ENCODE measurements at regions not wholly inside any gene's neighbourhood (a gene's known extent, or its start where the extent isn't known, plus 50 kb on each side); places are given as distances from the start of the nearest gene placed in this dataset.

- Histone ChIP-seq H3K27me3 (ENCODE audit: control insufficient read depth, insufficient read depth, low read length) (no peaks in the 10 kb centered on the region), H3K4me3 (ENCODE audit: low read depth, low read length) (no peak overlapping the region), H3K36me3 (ENCODE audit: control insufficient read depth, insufficient read depth, low read length) (no peaks in the 10 kb centered on the region)
- DNase-seq (ENCODE audit: low read depth), result no peak
- FAIRE-seq, result no peak
- TF ChIP-seq CTCF (IDR thresholded peaks at IDR 0.05; ENCODE audit: insufficient read depth, low read length, severe bottlenecking), result no peak
These were observed 195.5 kb downstream of the ETS1 start for GRCh38 chr11:128391811-128392210.

DNA sequence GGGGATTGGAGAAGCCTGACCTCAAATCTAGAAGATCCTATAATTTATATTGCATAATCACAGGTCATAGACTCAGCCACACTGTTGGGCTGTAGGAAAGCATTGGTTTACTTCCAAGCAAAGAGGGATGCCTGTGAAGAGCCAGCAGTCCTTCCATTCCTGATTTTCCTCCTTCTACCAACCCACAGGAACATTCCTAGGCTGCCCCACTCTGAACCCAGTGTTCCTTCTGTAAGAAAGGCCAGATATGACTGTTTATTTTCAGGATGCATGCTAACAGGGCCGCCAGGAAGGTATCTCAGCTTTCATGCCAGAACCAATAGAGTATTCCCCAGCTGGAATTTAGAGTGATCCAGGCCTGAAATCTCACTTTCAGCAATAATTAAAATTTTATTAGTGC, 197.1 kb downstream of the ETS1 start:
- no peaks in the 10 kb centered on the region for H3K27me3 ChIP-seq (ENCODE audit: control insufficient read depth, insufficient read depth, low read length)
- no peak overlapping the region for H3K4me3 ChIP-seq (ENCODE audit: low read depth, low read length)
- TF ChIP-seq CTCF (IDR thresholded peaks at IDR 0.05; ENCODE audit: insufficient read depth, low read length, severe bottlenecking), result no peak
- FAIRE-seq (no peak), DNase-seq (ENCODE audit: low read depth) (no peak)
- no peaks in the 10 kb centered on the region for H3K36me3 ChIP-seq (ENCODE audit: control insufficient read depth, insufficient read depth, low read length)

GRCh38 chr11:128389461-128389976, 197.8 kb downstream of the ETS1 start:
- no peak for DNase-seq (ENCODE audit: low read depth)
- Histone ChIP-seq H3K36me3 (ENCODE audit: control insufficient read depth, insufficient read depth, low read length) (no peaks in the 10 kb centered on the region), H3K27me3 (ENCODE audit: control insufficient read depth, insufficient read depth, low read length) (no peaks in the 10 kb centered on the region), H3K4me3 (ENCODE audit: low read depth, low read length) (no peak overlapping the region)
- TF ChIP-seq CTCF (IDR thresholded peaks at IDR 0.05; ENCODE audit: insufficient read depth, low read length, severe bottlenecking), result no peak
- FAIRE-seq, result no peak

DNA sequence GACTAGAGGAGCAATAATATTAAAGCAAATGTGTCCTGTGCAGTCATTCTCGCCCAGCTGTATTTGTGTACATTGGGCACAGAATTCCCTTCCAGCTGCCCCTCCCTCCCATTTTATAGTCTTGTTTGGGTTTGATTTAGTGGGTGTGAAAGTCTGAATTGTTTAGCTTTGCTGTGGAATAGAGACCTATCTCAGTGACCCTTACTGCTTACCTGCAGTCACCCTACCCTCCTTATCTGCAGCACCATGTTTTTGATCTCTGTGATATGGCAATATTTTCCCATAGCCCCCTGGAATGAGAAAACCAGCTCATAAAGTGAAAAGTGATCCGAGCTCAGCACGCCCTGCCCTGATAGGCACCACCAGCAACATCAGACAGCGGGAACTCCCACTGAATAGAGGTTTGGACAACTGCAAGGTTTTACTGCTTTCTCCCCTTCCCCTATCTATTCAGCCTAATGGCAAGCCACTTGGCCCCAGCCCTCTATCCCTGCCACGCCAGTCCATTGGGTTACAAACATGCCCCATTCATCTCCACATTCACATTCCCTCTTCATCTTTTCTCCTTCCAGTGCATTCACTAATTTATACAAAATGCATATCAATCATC, 199.0 kb downstream of the ETS1 start:
- no peak overlapping the region for H3K4me3 ChIP-seq (ENCODE audit: low read depth, low read length)
- no peak for TF ChIP-seq CTCF (IDR thresholded peaks at IDR 0.05; ENCODE audit: insufficient read depth, low read length, severe bottlenecking)
- DNase-seq (ENCODE audit: low read depth) (no peak), FAIRE-seq (peak; percentile 47)
- no peaks in the 10 kb centered on the region for H3K27me3 ChIP-seq (ENCODE audit: control insufficient read depth, insufficient read depth, low read length)
- H3K36me3 ChIP-seq (ENCODE audit: control insufficient read depth, insufficient read depth, low read length), result no peaks in the 10 kb centered on the region

DNA sequence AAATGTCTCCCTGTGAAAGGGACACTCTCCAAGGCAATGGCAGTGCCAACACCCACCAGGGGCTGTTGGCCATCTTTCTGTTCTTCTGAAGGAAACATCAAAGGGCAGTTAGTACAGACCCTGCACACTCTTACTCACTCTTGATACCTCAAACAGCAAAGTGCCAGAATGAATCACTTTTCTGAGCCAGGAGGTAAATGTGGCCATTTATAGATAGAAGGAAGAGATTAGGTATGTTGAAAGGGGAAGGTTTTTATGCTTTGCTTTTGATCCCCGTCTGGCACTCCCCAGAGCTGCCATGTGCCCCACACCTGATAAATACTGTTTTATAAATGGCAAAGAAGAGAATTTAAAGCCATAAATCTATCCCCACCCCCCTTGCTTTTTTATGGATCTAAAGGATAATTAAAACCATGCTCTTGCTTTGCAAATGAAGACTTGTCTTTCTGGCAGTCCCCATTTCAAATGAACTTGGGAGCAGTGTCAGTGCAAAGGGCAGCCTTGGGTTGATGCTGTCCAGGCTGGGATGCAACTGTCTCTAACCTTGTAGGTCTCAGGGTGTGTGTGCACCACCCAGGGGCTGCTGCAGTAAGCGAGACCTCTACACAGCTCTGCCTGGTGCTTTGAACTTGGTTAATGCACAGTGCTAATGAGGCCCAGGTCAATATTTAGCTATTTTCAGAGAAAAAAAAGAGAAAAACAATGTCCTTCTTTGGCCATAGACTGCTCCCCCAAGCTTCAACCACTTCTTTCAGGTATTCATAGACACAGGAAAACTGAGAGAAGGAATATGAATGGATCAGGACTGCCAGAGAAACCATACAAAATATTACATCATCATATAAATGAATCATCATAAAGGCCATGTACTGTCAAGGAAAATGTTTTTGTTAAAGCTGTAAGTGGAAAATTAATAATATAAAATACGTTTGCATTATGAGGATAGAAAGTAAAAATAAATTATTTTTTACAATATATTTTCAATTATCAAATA, 207.5 kb downstream of the ETS1 start:
- H3K4me3 ChIP-seq (ENCODE audit: low read depth, low read length), result no peak overlapping the region
- FAIRE-seq (peak; percentile 76), DNase-seq (ENCODE audit: low read depth) (peak; percentile 59)
- TF ChIP-seq CTCF (IDR thresholded peaks at IDR 0.05; ENCODE audit: insufficient read depth, low read length, severe bottlenecking), result no peak
- H3K27me3 ChIP-seq (ENCODE audit: control insufficient read depth, insufficient read depth, low read length), result no peaks in the 10 kb centered on the region
- no peaks in the 10 kb centered on the region for H3K36me3 ChIP-seq (ENCODE audit: control insufficient read depth, insufficient read depth, low read length)

Data from bronchial epithelial cell (primary cell).